Left ventricle myocardium superior (tissue), 1 donor: ENCODE measurements at regions not wholly inside any gene's neighbourhood (a gene's known extent, or its start where the extent isn't known, plus 50 kb on each side); places are given as distances from the start of the nearest gene placed in this dataset.
"Not testable (repeated sequence)": the region's sequence is repeated elsewhere in the genome, so short reads cannot be mapped to it uniquely, and the experiment has no call there.

ENCODE experiments used
- ATAC-seq: fragments of 200-7000 bp; cut with Tn5 transposase; one replicate; pipeline ENCODE4 v1.9.1; 2020; ENCODE audit warnings: mild to moderate bottlenecking, moderate library complexity
- DNase-seq: peaks from one replicate; pipeline ENCODE4 v3.0.0-alpha.2; 2020
- intact Hi-C: fragments of 100-400 bp; cut with micrococcal nuclease; formaldehyde crosslinking; loops from one replicate; pipeline ENCODE4 v1.11.0; 2022
- donor health status: DM: no; HTN: yes; CAD: no; lungs with severe emphysema.

GRCh38 chr1:191396622-191397021, 761.6 kb upstream of the RGS18 start:
- DNase-seq = no peak
- ATAC-seq = no peak
- intact Hi-C loops = no loop called here

- ATAC-seq (no peak), DNase-seq (no peak)
- intact Hi-C loops = no loop called here
Measured at GRCh38 chr1:191398551-191398950, 759.7 kb upstream of the RGS18 start.

GRCh38 chr1:191405417-191405816, 752.8 kb upstream of the RGS18 start:
- ATAC-seq (no peak), DNase-seq (no peak)
- intact Hi-C loops = no loop called here

- DNase-seq (no peak), ATAC-seq (no peak)
- intact Hi-C loops = no loop called here
Measured at GRCh38 chr1:191414981-191415640, 743.2 kb upstream of the RGS18 start.

GRCh38 chr1:191419842-191420241, 738.4 kb upstream of the RGS18 start:
- intact Hi-C loops = no loop called here
- ATAC-seq (no peak), DNase-seq (no peak)

GRCh38 chr1:191427593-191427992, 730.7 kb upstream of the RGS18 start:
- intact Hi-C loops = no loop called here
- ATAC-seq = no peak
- no peak for DNase-seq

- ATAC-seq (no peak), DNase-seq (no peak)
- intact Hi-C loops = no loop called here
Measured at GRCh38 chr1:191432817-191433216, 725.4 kb upstream of the RGS18 start.

- no peak for DNase-seq
- intact Hi-C loops = no loop called here
- ATAC-seq = no peak
Measured at GRCh38 chr1:191438979-191439378, 719.3 kb upstream of the RGS18 start.

GRCh38 chr1:191448279-191448678, 710.0 kb upstream of the RGS18 start:
- intact Hi-C loops, DNase-seq, ATAC-seq: not testable (repeated sequence)

- intact Hi-C loops = no loop called here
- no peak for ATAC-seq
Measured at GRCh38 chr1:191452586-191452985, 705.7 kb upstream of the RGS18 start.

GRCh38 chr1:191453487-191453886, 704.8 kb upstream of the RGS18 start:
- ATAC-seq (no peak), DNase-seq (no peak)
- intact Hi-C loops = no loop called here

More at GRCh38 chr1:191452586-191452985, 705.7 kb upstream of the RGS18 start:
- DNase-seq = no peak

- ATAC-seq (no peak), DNase-seq (no peak)
- intact Hi-C loops = no loop called here
Measured at GRCh38 chr1:191457889-191458288, 700.4 kb upstream of the RGS18 start.

- intact Hi-C loops = no loop called here
- ATAC-seq = no peak
- DNase-seq = no peak
Measured at GRCh38 chr1:191460234-191460633, 698.0 kb upstream of the RGS18 start.

- DNase-seq (no peak), ATAC-seq (no peak)
- intact Hi-C loops = no loop called here
Measured at GRCh38 chr1:191483988-191484387, 674.3 kb upstream of the RGS18 start.

- DNase-seq (no peak), ATAC-seq (no peak)
- intact Hi-C loops = no loop called here
Measured at GRCh38 chr1:191490303-191490702, 668.0 kb upstream of the RGS18 start.

GRCh38 chr1:191495040-191495439, 663.2 kb upstream of the RGS18 start:
- ATAC-seq = no peak
- DNase-seq = no peak
- intact Hi-C loops = no loop called here

- intact Hi-C loops = no loop called here
- DNase-seq = no peak
Measured at GRCh38 chr1:191498318-191498717, 659.9 kb upstream of the RGS18 start.

GRCh38 chr1:191498825-191499224, 659.4 kb upstream of the RGS18 start:
- ATAC-seq = no peak
- no peak for DNase-seq
- intact Hi-C loops = no loop called here

More at GRCh38 chr1:191498318-191498717, 659.9 kb upstream of the RGS18 start:
- no peak for ATAC-seq

- intact Hi-C loops = no loop called here
- ATAC-seq (no peak), DNase-seq (no peak)
Measured at GRCh38 chr1:191504999-191505398, 653.3 kb upstream of the RGS18 start.

GRCh38 chr1:191508239-191508638, 650.0 kb upstream of the RGS18 start:
- intact Hi-C loops = no loop called here
- DNase-seq = no peak
- no peak for ATAC-seq

- DNase-seq, ATAC-seq, intact Hi-C loops: not testable (repeated sequence)
Measured at GRCh38 chr1:191511480-191511879, 646.8 kb upstream of the RGS18 start.

- DNase-seq (no peak), ATAC-seq (no peak)
- intact Hi-C loops = no loop called here
Measured at GRCh38 chr1:191517826-191518225, 640.4 kb upstream of the RGS18 start.
